Suprapubic skin (tissue), 3 donors: ENCODE measurements at regions not wholly inside any gene's neighbourhood (a gene's known extent, or its start where the extent isn't known, plus 50 kb on each side); places are given as distances from the start of the nearest gene placed in this dataset.

Source experiments
- POLR2A ChIP-seq, 2 donors: fragments of 450-650 bp; IDR thresholded peaks; one replicate each; pipeline ENCODE4 v1.6.1; 2017; ENCODE audit warnings: antibody characterized with exemption in 2 of 2, mild to moderate bottlenecking in 2 of 2, moderate library complexity in 2 of 2
- TF ChIP-seq, protein P1 (sequence below), 2 donors: fragments of 200-600 bp in 1 of 2; fragments of 450-650 bp in 1 of 2; sonication (generic) in 1 of 2; IDR thresholded peaks; one replicate each; pipeline ENCODE4 v1.5.1; 2016 to 2019; ENCODE audit warnings: antibody characterized with exemption in 2 of 2, mild to moderate bottlenecking in 1 of 2, moderate library complexity in 1 of 2

- TF ChIP-seq, protein P1, sequence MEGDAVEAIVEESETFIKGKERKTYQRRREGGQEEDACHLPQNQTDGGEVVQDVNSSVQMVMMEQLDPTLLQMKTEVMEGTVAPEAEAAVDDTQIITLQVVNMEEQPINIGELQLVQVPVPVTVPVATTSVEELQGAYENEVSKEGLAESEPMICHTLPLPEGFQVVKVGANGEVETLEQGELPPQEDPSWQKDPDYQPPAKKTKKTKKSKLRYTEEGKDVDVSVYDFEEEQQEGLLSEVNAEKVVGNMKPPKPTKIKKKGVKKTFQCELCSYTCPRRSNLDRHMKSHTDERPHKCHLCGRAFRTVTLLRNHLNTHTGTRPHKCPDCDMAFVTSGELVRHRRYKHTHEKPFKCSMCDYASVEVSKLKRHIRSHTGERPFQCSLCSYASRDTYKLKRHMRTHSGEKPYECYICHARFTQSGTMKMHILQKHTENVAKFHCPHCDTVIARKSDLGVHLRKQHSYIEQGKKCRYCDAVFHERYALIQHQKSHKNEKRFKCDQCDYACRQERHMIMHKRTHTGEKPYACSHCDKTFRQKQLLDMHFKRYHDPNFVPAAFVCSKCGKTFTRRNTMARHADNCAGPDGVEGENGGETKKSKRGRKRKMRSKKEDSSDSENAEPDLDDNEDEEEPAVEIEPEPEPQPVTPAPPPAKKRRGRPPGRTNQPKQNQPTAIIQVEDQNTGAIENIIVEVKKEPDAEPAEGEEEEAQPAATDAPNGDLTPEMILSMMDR (IDR thresholded peaks at IDR 0.05): no peak
- no peak for TF ChIP-seq POLR2A (IDR thresholded peaks at IDR 0.05)
Measured at GRCh38 chr5:88459971-88460370, 191.3 kb upstream of the TMEM161B start.
